ENCODE measurements at regions not wholly inside any gene's neighbourhood (a gene's known extent, or its start where the extent isn't known, plus 50 kb on each side); places are given as distances from the start of the nearest gene placed in this dataset.

- no peak for DNase-seq
Measured at GRCh38 chr2:144675331-144675730, 155.4 kb upstream of the ZEB2 start.

- no peak for DNase-seq
Measured at GRCh38 chr2:144674071-144674470, 154.2 kb upstream of the ZEB2 start.

- DNase-seq: no peak
Measured at GRCh38 chr2:144673456-144673855, 153.5 kb upstream of the ZEB2 start.

- no peak for DNase-seq
Measured at GRCh38 chr2:144671695-144672455, 152.0 kb upstream of the ZEB2 start.

GRCh38 chr2:144670738-144671137 is 150.8 kb upstream of the ZEB2 start:
- DNase-seq: no peak

GRCh38 chr2:144670080-144670479 is 150.2 kb upstream of the ZEB2 start:
- DNase-seq: no peak

- DNase-seq: no peak
Measured at GRCh38 chr2:144669196-144669987, 149.5 kb upstream of the ZEB2 start.

- no peak for DNase-seq
Measured at GRCh38 chr2:144668493-144669110, 148.7 kb upstream of the ZEB2 start.

GRCh38 chr2:144666032-144666431 is 146.1 kb upstream of the ZEB2 start:
- no peak for DNase-seq

- no peak for DNase-seq
Measured at GRCh38 chr2:144663207-144663606, 143.3 kb upstream of the ZEB2 start.

- DNase-seq: peak in 1 of 3 donors; percentile 41
Measured at GRCh38 chr2:144660518-144661316, 140.8 kb upstream of the ZEB2 start.

- DNase-seq: peak in 1 of 3 donors; percentile 71
Measured at GRCh38 chr2:144659731-144660275, 139.9 kb upstream of the ZEB2 start.

- DNase-seq: no peak
Measured at GRCh38 chr2:144654523-144654922, 134.6 kb upstream of the ZEB2 start.

GRCh38 chr2:144650907-144651306 is 131.0 kb upstream of the ZEB2 start:
- DNase-seq: peak in 2 of 3 donors; percentile 18 to 24

GRCh38 chr2:144648837-144649465 is 129.0 kb upstream of the ZEB2 start:
- no peak for DNase-seq

GRCh38 chr2:144645083-144645778 is 125.3 kb upstream of the ZEB2 start:
- DNase-seq: peak in 2 of 3 donors; percentile 21 to 50

- DNase-seq: no peak
Measured at GRCh38 chr2:144644549-144644948, 124.6 kb upstream of the ZEB2 start.

GRCh38 chr2:144643537-144644336 is 123.8 kb upstream of the ZEB2 start:
- DNase-seq: no peak

GRCh38 chr2:144642856-144643255 is 122.9 kb upstream of the ZEB2 start:
- DNase-seq: no peak

GRCh38 chr2:144642131-144642530 is 122.2 kb upstream of the ZEB2 start:
- no peak for DNase-seq
